HCT116 (cell line): ENCODE measurements at regions not wholly inside any gene's neighbourhood (a gene's known extent, or its start where the extent isn't known, plus 50 kb on each side); places are given as distances from the start of the nearest gene placed in this dataset.

Source experiments
- ATAC-seq: fragments of 200-7000 bp; cut with Tn5 transposase; 2 replicates; pipeline ENCODE4 v1.9.1; 2020; ENCODE audit warnings: mild to moderate bottlenecking, moderate library complexity
- BruUV-seq: library from RNA; stranded (reverse); fragments of 400-500 nt; replicated peaks from 2 replicates; lab custom pipeline; 2021; lab: Mats Ljungman, UMichigan
- CTCF ChIA-PET: fragments of 300-600 bp; sonication (Branson Sonifier 250); formaldehyde crosslinking; loops from one replicate; lab custom pipeline; 2021; ENCODE audit warnings: antibody characterized with exemption; lab: Charles Lee
- POLR2A ChIA-PET: fragments of 300-600, 350-600 bp; sonication (Branson Sonifier 250); formaldehyde crosslinking; loops from one replicate; lab custom pipeline; 2021; ENCODE audit warnings: antibody characterized with exemption; lab: Charles Lee
- RAD21 ChIA-PET, 2 experiments: fragments of 300-600 bp; sonication (Branson Sonifier 250); formaldehyde crosslinking; loops; one replicate each; lab custom pipeline; 2023; ENCODE audit warnings: low total read pairs in 2 of 2; ENCODE audit not compliant: uncharacterized antibody in 2 of 2, unreplicated experiment in 2 of 2, low non-redundant PET in 1 of 2; lab: Charles Lee
- DNase-seq: peaks from one replicate; pipeline ENCODE4 v3.0.0-alpha.2; 2010; ENCODE audit warnings: low read depth, low spot score
- H2AFZ ChIP-seq: fragments of 200-600 bp; shearing (Covaris generic), sonication (generic); 2 replicates; pipeline ENCODE4 v1.6.1; 2017; ENCODE audit warnings: low read depth, mixed run types, mixed read lengths, antibody characterized with exemption, low read length; ENCODE audit not compliant: poor library complexity, severe bottlenecking
- H3K27ac ChIP-seq: 2 replicates; pipeline ENCODE4 v1.5.1; 2012; ENCODE audit warnings: low read depth, low read length
- H3K27me3 ChIP-seq: fragments of 200-600 bp; sonication (generic); 2 replicates; pipeline ENCODE4 v1.6.1; 2016; ENCODE audit warnings: mixed run types, low read length, mixed read lengths; ENCODE audit not compliant: insufficient read depth
- H3K36me3 ChIP-seq, 2 experiments: fragments of 200-500 bp in 1 of 2; fragments of 200-600 bp in 1 of 2; sonication (Bioruptor generic) in 1 of 2; sonication (generic) in 1 of 2; 2 replicates each; pipeline versions ENCODE4 v1.5.1 to v1.6.1; 2014 to 2016; ENCODE audit warnings: low read length in 2 of 2, inconsistent platforms in 1 of 2, mixed read lengths in 1 of 2, mixed run types in 1 of 2; ENCODE audit not compliant: insufficient read depth in 2 of 2, control insufficient read depth in 1 of 2
- H3K4me1 ChIP-seq, 2 experiments: fragments of 200-600 bp in 1 of 2; sonication (generic) in 1 of 2; 2 replicates each; pipeline versions ENCODE4 v1.5.1 to v1.6.1; 2012 to 2017; ENCODE audit warnings: low read length in 2 of 2, inconsistent platforms in 1 of 2, mild to moderate bottlenecking in 1 of 2, mixed read lengths in 1 of 2, mixed run types in 1 of 2, moderate library complexity in 1 of 2; ENCODE audit not compliant: insufficient read depth in 2 of 2, control insufficient read depth in 1 of 2
- H3K4me2 ChIP-seq: fragments of 200-600 bp; sonication (generic); 2 replicates; pipeline ENCODE4 v1.6.1; 2017; ENCODE audit warnings: mixed run types, low read length, mixed read lengths
- H3K4me3 ChIP-seq, 2 experiments: fragments of 200-600 bp in 1 of 2; sonication (generic) in 1 of 2; replicated peaks in 1 of 2; 2 replicates each; pipeline ENCODE4 v1.5.1; 2011 to 2016; ENCODE audit warnings: low read length in 2 of 2, control low read depth in 1 of 2, low read depth in 1 of 2, mild to moderate bottlenecking in 1 of 2, mixed read lengths in 1 of 2, mixed run types in 1 of 2
- H3K79me2 ChIP-seq: fragments of 200-600 bp; sonication (generic); 2 replicates; pipeline ENCODE4 v1.6.1; 2017; ENCODE audit warnings: mild to moderate bottlenecking, mixed run types, low read length, moderate library complexity, mixed read lengths; ENCODE audit not compliant: insufficient read depth
- H3K9ac ChIP-seq: fragments of 200-600 bp; sonication (generic); 2 replicates; pipeline ENCODE4 v1.6.1; 2016; ENCODE audit warnings: low read length, mixed read lengths
- H3K9me2 ChIP-seq: fragments of 200-600 bp; sonication (generic), shearing (Covaris generic); 2 replicates; pipeline ENCODE4 v1.6.1; 2017; ENCODE audit warnings: mixed run types, mild to moderate bottlenecking, moderate library complexity; ENCODE audit not compliant: insufficient read depth
- H3K9me3 ChIP-seq, 2 experiments: fragments of 200-500 bp in 1 of 2; fragments of 200-600 bp in 1 of 2; sonication (Bioruptor generic) in 1 of 2; sonication (generic) in 1 of 2; 2 replicates each; pipeline ENCODE4 v1.6.1; 2014 to 2017; ENCODE audit warnings: low read length in 2 of 2, mixed read lengths in 2 of 2, inconsistent platforms in 1 of 2, low read depth in 1 of 2, mild to moderate bottlenecking in 1 of 2, mixed run types in 1 of 2, moderate library complexity in 1 of 2; ENCODE audit not compliant: control insufficient read depth in 1 of 2, insufficient read depth in 1 of 2
- H4K20me1 ChIP-seq: fragments of 200-600 bp; sonication (generic), shearing (Covaris generic); 2 replicates; pipeline ENCODE4 v1.6.1; 2017; ENCODE audit warnings: mixed run types, mild to moderate bottlenecking, moderate library complexity; ENCODE audit not compliant: insufficient read depth
- CBX3 ChIP-seq: IDR thresholded peaks from 2 replicates; pipeline ENCODE4 v1.6.1; 2012; ENCODE audit warnings: low read depth
- CEBPB ChIP-seq: IDR thresholded peaks from 2 replicates; pipeline ENCODE4 v1.6.1; 2012; ENCODE audit warnings: low read depth
- FOSL1 ChIP-seq: IDR thresholded peaks from 2 replicates; pipeline ENCODE4 v1.6.1; 2012; ENCODE audit warnings: low read depth
- JUND ChIP-seq: IDR thresholded peaks from 2 replicates; pipeline ENCODE4 v1.6.1; 2012
- POLR2A ChIP-seq: IDR thresholded peaks from 2 replicates; pipeline ENCODE4 v1.7.0; 2011; ENCODE audit warnings: borderline replicate concordance; ENCODE audit not compliant: insufficient read depth, insufficient read length; ENCODE audit errors: extremely low read depth
- POLR2AphosphoS5 ChIP-seq: IDR thresholded peaks from 2 replicates; pipeline ENCODE4 v1.6.1; 2011; ENCODE audit warnings: mild to moderate bottlenecking, low read depth, low read length, moderate library complexity
- SIN3A ChIP-seq: IDR thresholded peaks from 2 replicates; pipeline ENCODE4 v1.6.1; 2012; ENCODE audit warnings: low read depth
- SP1 ChIP-seq: IDR thresholded peaks from 2 replicates; pipeline ENCODE4 v1.6.1; 2012; ENCODE audit warnings: low read depth
- SRF ChIP-seq: IDR thresholded peaks from 2 replicates; pipeline ENCODE4 v1.6.1; 2012; ENCODE audit warnings: low read depth
- YY1 ChIP-seq: IDR thresholded peaks from 2 replicates; pipeline ENCODE4 v1.6.1; 2011; ENCODE audit warnings: low read length, low read depth, moderate library complexity, mild to moderate bottlenecking; ENCODE audit not compliant: insufficient replicate concordance; ENCODE audit errors: extremely low read depth
- ZBTB33 ChIP-seq: IDR thresholded peaks from 2 replicates; pipeline ENCODE4 v1.6.1; 2011; ENCODE audit warnings: mild to moderate bottlenecking, low read length, moderate library complexity; ENCODE audit not compliant: insufficient replicate concordance; ENCODE audit errors: extremely low read depth
- ZFX ChIP-seq: fragments of 450-650 bp; IDR thresholded peaks from 2 replicates; pipeline ENCODE4 v1.6.1; 2017
- intact Hi-C: fragments of 100-400 bp; cut with micrococcal nuclease; formaldehyde crosslinking; loops from 2 replicates; pipeline ENCODE4 v1.10.0; 2022
- TF ChIP-seq, protein P1 (sequence below): IDR thresholded peaks from 2 replicates; pipeline ENCODE4 v1.6.1; 2012; ENCODE audit warnings: low read depth
- TF ChIP-seq, protein P2 (sequence below), 3 experiments: fragments of 200-600 bp in 1 of 3; sonication (generic) in 1 of 3; IDR thresholded peaks in 2 of 3; conservative IDR thresholded peaks in 1 of 3; 2 replicates each; pipeline ENCODE4 v1.5.1; 2012 to 2017; ENCODE audit warnings: low read depth in 2 of 3, low read length in 2 of 3, antibody characterized with exemption in 1 of 3, borderline replicate concordance in 1 of 3, control low read depth in 1 of 3, mild to moderate bottlenecking in 1 of 3, mixed read lengths in 1 of 3, mixed run types in 1 of 3, moderate library complexity in 1 of 3; ENCODE audit not compliant: insufficient read depth in 1 of 3
- TF ChIP-seq, protein P3 (sequence below): IDR thresholded peaks from 2 replicates; pipeline ENCODE4 v1.6.1; 2012

DNA sequence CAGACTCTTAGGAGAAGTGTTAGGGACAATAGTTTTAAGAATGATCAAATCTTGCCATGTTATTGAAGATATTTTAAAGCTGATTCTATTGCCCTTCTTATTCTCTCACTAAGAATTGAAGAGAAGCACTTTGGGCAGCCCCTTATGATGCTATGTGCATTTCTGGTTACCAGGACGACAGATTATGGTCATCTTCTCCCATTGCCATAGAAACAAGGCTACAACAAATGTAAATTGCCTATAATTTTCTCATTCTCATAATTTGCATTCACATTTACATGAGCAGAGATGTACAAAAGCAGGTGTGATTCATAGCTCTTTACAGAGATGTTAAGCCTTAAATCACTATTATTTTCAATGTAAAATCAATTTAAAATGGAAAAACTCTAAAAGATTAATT lies 137.3 kb upstream of the PCDH9 start:
- H3K9me2 ChIP-seq: no peaks in the 10 kb centered on the region
- H3K9me3 ChIP-seq: no peaks in the 10 kb centered on the region; a peak in 1 of 4 replicates
- POLR2A ChIA-PET: no interaction called here
- H3K27me3 ChIP-seq: no peaks in the 10 kb centered on the region
- no peaks in the 10 kb centered on the region for H3K4me1 ChIP-seq
- intact Hi-C loops: no loop called here
- no peak overlapping the region for H3K4me3 ChIP-seq
- no peak overlapping the region for H2AFZ ChIP-seq
- no peaks in the 10 kb centered on the region for H3K79me2 ChIP-seq
- ATAC-seq: no peak
- CTCF ChIA-PET: interaction anchor here (0.7 kb wide), 1 partner anchor 15 kb away, joined by 3 read pairs; no protein-coding TSS in a partner anchor
- no peak overlapping the region for H3K4me2 ChIP-seq
- TF ChIP-seq SRF (no peak), JUND (no peak), POLR2A (no peak), SIN3A (no peak), CEBPB (no peak), ZFX (no peak), FOSL1 (no peak), ZBTB33 (no peak), SP1 (no peak), CBX3 (no peak), YY1 (no peak), POLR2AphosphoS5 (no peak)
- TF ChIP-seq, protein P1, sequence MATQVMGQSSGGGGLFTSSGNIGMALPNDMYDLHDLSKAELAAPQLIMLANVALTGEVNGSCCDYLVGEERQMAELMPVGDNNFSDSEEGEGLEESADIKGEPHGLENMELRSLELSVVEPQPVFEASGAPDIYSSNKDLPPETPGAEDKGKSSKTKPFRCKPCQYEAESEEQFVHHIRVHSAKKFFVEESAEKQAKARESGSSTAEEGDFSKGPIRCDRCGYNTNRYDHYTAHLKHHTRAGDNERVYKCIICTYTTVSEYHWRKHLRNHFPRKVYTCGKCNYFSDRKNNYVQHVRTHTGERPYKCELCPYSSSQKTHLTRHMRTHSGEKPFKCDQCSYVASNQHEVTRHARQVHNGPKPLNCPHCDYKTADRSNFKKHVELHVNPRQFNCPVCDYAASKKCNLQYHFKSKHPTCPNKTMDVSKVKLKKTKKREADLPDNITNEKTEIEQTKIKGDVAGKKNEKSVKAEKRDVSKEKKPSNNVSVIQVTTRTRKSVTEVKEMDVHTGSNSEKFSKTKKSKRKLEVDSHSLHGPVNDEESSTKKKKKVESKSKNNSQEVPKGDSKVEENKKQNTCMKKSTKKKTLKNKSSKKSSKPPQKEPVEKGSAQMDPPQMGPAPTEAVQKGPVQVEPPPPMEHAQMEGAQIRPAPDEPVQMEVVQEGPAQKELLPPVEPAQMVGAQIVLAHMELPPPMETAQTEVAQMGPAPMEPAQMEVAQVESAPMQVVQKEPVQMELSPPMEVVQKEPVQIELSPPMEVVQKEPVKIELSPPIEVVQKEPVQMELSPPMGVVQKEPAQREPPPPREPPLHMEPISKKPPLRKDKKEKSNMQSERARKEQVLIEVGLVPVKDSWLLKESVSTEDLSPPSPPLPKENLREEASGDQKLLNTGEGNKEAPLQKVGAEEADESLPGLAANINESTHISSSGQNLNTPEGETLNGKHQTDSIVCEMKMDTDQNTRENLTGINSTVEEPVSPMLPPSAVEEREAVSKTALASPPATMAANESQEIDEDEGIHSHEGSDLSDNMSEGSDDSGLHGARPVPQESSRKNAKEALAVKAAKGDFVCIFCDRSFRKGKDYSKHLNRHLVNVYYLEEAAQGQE: no peak
- TF ChIP-seq, protein P2, sequence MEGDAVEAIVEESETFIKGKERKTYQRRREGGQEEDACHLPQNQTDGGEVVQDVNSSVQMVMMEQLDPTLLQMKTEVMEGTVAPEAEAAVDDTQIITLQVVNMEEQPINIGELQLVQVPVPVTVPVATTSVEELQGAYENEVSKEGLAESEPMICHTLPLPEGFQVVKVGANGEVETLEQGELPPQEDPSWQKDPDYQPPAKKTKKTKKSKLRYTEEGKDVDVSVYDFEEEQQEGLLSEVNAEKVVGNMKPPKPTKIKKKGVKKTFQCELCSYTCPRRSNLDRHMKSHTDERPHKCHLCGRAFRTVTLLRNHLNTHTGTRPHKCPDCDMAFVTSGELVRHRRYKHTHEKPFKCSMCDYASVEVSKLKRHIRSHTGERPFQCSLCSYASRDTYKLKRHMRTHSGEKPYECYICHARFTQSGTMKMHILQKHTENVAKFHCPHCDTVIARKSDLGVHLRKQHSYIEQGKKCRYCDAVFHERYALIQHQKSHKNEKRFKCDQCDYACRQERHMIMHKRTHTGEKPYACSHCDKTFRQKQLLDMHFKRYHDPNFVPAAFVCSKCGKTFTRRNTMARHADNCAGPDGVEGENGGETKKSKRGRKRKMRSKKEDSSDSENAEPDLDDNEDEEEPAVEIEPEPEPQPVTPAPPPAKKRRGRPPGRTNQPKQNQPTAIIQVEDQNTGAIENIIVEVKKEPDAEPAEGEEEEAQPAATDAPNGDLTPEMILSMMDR (IDR thresholded peaks at IDR 0.05 in 2 of 3, conservative IDR thresholded peaks at IDR 0.05 in 1 of 3; ENCODE audit: borderline replicate concordance in 1 of 3, insufficient read depth in 1 of 3, low read depth in 2 of 3, low read length in 2 of 3): no peak
- TF ChIP-seq, protein P3, sequence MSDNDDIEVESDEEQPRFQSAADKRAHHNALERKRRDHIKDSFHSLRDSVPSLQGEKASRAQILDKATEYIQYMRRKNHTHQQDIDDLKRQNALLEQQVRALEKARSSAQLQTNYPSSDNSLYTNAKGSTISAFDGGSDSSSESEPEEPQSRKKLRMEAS: no peak
- TF ChIP-seq, all 23 proteins: peak for 0
- Histone ChIP-seq H3K27ac (no peak overlapping the region), H3K36me3 (no peaks in the 10 kb centered on the region), H4K20me1 (no peaks in the 10 kb centered on the region), H3K9ac (no peak overlapping the region)
- RAD21 ChIA-PET: no interaction called here
- DNase-seq: no peak
- BruUV-seq: no TSS peak
